Limb (tissue), 2 donors: ENCODE measurements at regions not wholly inside any gene's neighbourhood (a gene's known extent, or its start where the extent isn't known, plus 50 kb on each side); places are given as distances from the start of the nearest gene placed in this dataset.
"Not testable (repeated sequence)": the region's sequence is repeated elsewhere in the genome, so short reads cannot be mapped to it uniquely, and the experiment has no call there.

ENCODE experiments used
- DNase-seq, 2 donors: peaks; one replicate each; pipeline ENCODE4 v3.0.0-alpha.2; 2016; ENCODE audit errors: extremely low spot score in 2 of 2

- DNase-seq, result peak; percentile 90 to 92
These were observed 95.0 kb downstream of the SNX5 start for GRCh38 chr20:17873410-17874270.

GRCh38 chr20:17872959-17873358 is 95.6 kb downstream of the SNX5 start:
- no peak for DNase-seq

- DNase-seq, result no peak
These were observed 96.2 kb downstream of the SNX5 start for GRCh38 chr20:17872434-17872833.

DNA sequence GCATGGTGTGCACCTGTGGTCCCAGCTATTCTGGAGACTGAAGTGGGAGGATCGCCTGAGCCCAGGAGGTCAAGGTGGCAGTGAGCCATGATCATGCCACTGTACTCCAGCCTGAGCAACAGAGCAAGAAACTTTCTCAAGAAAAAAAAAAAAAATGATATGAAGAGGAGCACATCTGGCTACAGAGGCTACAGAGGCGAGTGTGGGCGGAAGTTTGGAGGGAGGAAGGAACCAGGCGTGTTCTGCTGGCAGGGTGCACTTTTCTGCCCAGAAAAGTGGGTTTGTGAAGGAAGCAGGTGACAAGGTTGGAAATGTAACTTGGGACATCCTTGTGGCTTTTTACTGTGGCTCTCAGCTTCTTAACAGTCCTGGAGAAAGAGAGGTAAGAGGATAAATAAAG is 96.7 kb downstream of the SNX5 start:
- DNase-seq, result no peak

DNA sequence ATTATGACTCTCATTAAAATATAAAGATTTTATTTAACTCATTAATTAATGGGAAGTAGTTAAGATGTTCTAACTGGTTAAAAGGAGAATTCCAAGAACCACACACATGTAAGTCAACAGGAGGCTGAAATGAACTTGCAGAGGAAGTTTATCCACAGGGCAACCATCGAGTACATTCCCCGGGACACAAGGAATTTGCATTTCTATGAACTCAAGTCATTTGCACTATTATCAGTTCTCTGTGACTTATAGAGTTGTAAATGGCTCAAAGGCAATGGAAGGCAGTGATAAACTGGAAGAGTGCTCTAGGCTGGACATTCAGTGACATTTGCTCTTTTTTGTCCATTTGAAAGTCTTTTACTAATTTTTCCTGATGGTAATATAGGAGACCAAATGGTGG is 97.4 kb downstream of the SNX5 start:
- DNase-seq, result no peak

DNA sequence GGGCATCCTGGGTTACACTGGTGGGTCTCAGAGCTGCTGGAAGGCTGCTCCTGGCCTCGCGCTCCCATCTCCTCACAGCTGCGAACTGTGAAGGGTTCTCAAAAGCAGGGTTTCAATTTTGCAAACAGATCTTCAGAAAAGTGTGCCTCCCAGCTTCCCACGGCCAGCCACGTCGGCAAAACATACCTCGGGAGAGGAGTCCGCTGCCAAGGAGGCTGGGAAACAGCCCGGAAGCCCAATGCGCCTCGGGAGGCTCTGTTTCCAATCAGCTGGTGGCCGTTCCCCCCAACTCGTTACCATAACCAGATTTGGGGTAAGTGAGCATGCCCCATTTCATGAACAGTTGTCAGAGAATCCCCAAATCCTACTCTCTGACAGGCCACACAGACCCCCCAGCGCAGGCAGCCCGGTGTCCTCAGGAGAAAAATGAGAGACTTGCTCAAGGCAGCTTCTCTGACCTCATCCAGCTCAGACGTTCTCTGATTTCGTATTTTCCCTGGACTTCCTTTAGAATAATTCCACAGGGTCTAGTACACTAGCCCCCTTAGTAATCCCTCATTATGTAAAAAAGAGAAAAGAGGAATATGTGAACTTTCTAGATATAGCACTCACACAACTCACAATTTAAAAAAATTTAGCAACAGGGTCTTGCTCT is 98.4 kb downstream of the SNX5 start:
- peak in 1 of 2 donors; percentile 67 for DNase-seq

GRCh38 chr20:17869295-17869994 is 99.1 kb downstream of the SNX5 start:
- no peak for DNase-seq

DNA sequence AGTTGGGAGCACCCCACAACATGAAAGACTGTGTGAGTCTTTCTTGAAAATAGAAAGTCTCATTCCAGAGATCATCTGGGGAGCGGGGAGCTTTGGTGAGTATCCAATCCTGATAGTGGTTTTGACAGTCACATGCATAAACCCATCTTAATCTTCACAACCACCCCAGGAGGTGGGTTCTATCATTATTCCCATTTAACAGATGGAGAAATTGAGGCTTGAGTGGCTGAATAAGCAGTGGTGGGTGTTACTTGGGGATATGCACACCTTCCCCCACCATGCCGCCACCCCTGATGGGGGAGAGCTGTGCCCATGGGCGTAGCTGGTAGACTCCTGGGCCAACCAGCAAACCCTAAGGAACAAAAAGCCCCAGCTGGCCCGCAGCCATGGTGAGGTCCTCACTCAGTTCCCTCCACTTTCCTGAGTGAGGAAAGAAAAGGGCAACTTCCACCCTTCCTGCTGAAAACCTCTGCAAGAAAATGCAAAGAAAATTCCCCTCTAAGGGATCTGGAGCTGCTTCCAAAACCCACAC is 99.8 kb downstream of the SNX5 start:
- no peak for DNase-seq

GRCh38 chr20:17868151-17868550 is 100.4 kb downstream of the SNX5 start:
- DNase-seq, result no peak

DNA sequence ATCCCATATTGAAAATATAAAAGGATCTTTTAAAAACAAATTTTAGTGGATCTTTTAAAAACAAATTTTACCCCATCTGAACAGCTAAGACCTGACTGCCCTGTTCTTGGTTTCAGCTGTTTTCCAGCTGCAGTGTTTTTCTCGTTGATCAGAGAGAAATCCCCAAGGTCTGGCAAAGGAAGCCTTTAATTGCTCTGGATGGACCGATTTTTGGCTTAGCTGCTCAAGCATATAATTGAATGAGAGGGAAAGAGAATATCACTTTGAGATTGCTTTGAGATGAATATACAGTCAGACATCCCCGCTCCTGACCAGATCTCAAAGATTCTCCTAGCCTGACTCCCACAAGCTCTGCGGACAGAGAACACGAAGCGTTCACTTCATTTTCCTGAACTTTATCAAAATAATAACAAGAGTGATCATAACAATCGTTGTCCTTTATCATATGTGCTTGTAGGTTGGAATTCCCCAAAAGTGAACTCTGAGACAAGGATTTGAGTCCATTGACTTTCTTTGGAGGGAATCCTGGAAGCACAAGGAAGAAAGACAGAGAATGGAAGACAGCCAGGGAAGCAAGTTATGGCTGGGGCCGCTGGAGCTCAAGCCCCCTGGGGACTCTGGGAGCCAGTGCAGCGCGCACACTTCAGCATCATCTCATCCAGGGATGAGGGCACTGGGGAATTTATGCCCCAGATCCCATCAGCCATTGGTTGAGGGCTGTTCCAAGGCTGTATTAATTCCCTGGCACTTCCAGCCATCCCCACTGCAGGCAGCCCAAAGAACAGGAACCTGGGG is 101.3 kb downstream of the SNX5 start:
- no peak for DNase-seq

GRCh38 chr20:17866234-17867001 is 102.2 kb downstream of the SNX5 start:
- no peak for DNase-seq

- DNase-seq, result no peak
These were observed 104.9 kb downstream of the SNX5 start for GRCh38 chr20:17863577-17864292.

- DNase-seq, result no peak
These were observed 105.4 kb downstream of the SNX5 start for GRCh38 chr20:17863209-17863576.

GRCh38 chr20:17862171-17862570 is 106.4 kb downstream of the SNX5 start:
- no peak for DNase-seq

DNA sequence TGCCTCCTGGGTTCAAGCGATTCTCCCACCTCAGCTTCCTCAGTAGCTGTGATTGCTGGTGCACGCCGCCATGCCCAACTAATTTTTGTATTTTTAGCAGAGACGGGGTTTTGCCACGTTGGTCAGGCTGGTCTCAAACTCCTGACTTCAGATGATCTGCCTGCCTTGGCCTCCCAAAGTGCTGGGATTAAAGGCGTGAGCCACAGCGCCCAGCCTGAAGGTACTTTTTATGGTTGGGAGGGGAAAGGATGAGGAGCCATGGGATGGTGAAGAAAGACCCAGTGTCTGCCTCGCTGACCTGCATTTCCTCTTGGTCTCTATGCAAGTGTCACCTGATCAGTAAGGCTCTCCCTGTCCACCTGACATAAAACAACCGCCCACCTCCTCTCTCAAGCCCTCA is 107.0 kb downstream of the SNX5 start:
- DNase-seq, result not testable (repeated sequence)

DNA sequence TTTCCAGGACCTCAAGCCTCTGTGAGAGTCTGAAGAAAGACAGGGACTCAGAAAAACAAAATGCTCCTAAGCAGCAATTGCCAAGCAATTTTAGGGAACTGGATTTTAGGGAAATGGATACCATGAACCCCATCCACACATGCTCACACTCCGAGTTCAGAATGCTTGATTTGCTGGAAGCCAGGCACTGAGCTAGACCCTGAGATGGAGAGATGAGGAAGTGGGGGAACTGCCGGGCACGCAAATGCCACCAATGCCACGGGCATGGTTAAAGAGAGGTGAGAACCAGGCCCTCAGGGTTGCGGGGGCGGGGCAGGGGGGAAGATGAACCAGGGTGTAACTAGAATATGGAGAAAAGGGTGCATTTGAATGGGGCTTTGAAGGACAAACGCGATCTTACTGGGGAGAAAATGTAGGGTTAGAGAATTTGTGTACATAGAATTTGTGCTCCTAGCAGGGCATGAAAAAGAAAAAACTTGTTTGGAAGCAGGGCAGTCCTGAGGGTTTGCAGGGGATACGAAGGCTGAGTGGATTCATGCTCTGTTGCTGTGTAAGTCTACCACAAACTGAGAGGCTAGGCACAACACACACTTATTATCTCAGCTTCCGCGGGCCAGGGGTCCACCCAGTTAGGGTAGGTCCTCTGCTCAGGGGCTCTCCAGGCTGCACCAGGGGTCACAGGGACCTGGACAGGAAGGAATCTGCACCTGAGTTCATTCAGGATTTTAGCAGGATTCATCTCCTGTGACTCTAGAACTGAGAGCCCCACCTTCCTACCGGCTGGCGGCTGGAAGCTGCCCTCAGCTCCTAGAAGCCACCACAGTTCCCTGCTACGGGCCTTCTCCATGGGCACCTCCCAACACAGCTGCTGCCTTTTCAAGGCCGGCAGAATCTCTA is 108.0 kb downstream of the SNX5 start:
- no peak for DNase-seq

- no peak for DNase-seq
These were observed 108.9 kb downstream of the SNX5 start for GRCh38 chr20:17859616-17860232.

GRCh38 chr20:17859002-17859615 is 109.5 kb downstream of the SNX5 start:
- DNase-seq, result no peak
